Upper lobe of right lung (tissue), 1 donor: ENCODE measurements at regions not wholly inside any gene's neighbourhood (a gene's known extent, or its start where the extent isn't known, plus 50 kb on each side); places are given as distances from the start of the nearest gene placed in this dataset.

Source experiments
- ATAC-seq: fragments of 200-7000 bp; cut with Tn5 transposase; one replicate; pipeline ENCODE4 v1.9.1; 2020; ENCODE audit warnings: mild to moderate bottlenecking, moderate library complexity
- DNase-seq: peaks from one replicate; pipeline ENCODE4 v3.0.0-alpha.2; 2020
- H3K27ac ChIP-seq: fragments of 200-600 bp; one replicate; pipeline ENCODE4 v1.8.0; 2022
- H3K27me3 ChIP-seq: fragments of 200-600 bp; one replicate; pipeline ENCODE4 v1.8.0; 2022; ENCODE audit warnings: mild to moderate bottlenecking
- H3K36me3 ChIP-seq: fragments of 200-600 bp; one replicate; pipeline ENCODE4 v1.8.0; 2022
- H3K4me1 ChIP-seq: fragments of 200-600 bp; one replicate; pipeline ENCODE4 v1.8.0; 2022
- H3K4me3 ChIP-seq: fragments of 200-600 bp; one replicate; pipeline ENCODE4 v1.8.0; 2022; ENCODE audit warnings: mild to moderate bottlenecking
- H3K9me3 ChIP-seq: fragments of 200-600 bp; one replicate; pipeline ENCODE4 v1.8.0; 2022
- intact Hi-C: fragments of 100-400 bp; cut with DNase I; formaldehyde crosslinking; loops from one replicate; pipeline ENCODE4 v1.11.0; 2022
- TF ChIP-seq, protein P1 (sequence below): fragments of 200-600 bp; IDR thresholded peaks from one replicate; pipeline ENCODE4 v1.8.0; 2022; ENCODE audit warnings: antibody characterized with exemption
- donor health status: DM: no; HTN: yes; CAD: no; lungs with severe emphysema.

DNA sequence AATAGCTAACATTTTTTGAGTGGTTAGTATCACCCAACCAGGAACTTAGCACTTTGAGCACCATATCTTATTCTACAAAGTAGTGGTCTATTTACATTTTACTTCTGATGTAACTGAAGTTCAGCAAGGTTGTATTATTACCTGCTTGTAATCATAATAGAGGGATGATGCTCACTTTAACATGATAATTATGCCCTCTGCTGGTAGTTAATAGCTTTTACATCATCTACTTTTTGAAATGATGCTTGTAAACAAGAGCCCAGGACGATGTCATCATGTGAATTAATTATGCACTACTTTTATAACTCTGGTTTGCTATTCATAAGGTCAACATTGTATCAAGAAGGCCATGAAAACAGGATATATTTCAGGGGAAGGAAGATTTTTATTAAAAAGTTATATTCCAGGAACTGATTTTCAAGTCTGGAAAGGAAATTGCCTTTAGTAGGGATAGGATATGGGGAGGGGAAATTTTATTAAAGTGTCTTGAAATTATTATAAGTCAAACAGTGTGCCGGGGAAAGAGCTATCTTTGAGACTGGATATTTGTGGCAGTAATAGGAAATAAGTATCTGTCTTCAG is 80.3 kb upstream of the SCIN start:
- H3K4me3 ChIP-seq: no peak overlapping the region
- H3K4me1 ChIP-seq: no peaks in the 10 kb centered on the region
- no peak for DNase-seq
- TF ChIP-seq, protein P1, sequence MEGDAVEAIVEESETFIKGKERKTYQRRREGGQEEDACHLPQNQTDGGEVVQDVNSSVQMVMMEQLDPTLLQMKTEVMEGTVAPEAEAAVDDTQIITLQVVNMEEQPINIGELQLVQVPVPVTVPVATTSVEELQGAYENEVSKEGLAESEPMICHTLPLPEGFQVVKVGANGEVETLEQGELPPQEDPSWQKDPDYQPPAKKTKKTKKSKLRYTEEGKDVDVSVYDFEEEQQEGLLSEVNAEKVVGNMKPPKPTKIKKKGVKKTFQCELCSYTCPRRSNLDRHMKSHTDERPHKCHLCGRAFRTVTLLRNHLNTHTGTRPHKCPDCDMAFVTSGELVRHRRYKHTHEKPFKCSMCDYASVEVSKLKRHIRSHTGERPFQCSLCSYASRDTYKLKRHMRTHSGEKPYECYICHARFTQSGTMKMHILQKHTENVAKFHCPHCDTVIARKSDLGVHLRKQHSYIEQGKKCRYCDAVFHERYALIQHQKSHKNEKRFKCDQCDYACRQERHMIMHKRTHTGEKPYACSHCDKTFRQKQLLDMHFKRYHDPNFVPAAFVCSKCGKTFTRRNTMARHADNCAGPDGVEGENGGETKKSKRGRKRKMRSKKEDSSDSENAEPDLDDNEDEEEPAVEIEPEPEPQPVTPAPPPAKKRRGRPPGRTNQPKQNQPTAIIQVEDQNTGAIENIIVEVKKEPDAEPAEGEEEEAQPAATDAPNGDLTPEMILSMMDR: peak; percentile 53
- H3K27ac ChIP-seq: no peak overlapping the region
- intact Hi-C loops: no loop called here
- no peaks in the 10 kb centered on the region for H3K36me3 ChIP-seq
- no peaks in the 10 kb centered on the region for H3K9me3 ChIP-seq
- H3K27me3 ChIP-seq: no peaks in the 10 kb centered on the region
- ATAC-seq: peak; percentile 41

DNA sequence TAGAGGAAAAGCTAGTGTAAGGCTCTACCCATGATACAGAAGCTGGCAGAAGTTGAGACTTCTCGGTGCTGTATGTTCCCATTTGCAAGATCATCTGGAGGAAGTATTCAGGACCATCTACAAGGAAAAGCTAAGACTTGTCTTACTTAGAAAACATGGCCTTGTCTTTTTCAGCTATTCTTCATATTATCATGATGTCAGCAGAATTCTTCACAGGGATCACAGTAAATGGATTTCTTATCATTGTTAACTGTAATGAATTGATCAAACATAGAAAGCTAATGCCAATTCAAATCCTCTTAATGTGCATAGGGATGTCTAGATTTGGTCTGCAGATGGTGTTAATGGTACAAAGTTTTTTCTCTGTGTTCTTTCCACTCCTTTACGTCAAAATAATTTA is 79.6 kb upstream of the SCIN start:
- H3K9me3 ChIP-seq: no peaks in the 10 kb centered on the region
- H3K27me3 ChIP-seq: no peaks in the 10 kb centered on the region
- no peaks in the 10 kb centered on the region for H3K36me3 ChIP-seq
- DNase-seq (no peak), ATAC-seq (no peak)
- H3K27ac ChIP-seq: no peak overlapping the region
- H3K4me1 ChIP-seq: no peaks in the 10 kb centered on the region
- TF ChIP-seq, protein P1: no peak
- intact Hi-C loops: no loop called here
- H3K4me3 ChIP-seq: no peak overlapping the region

DNA sequence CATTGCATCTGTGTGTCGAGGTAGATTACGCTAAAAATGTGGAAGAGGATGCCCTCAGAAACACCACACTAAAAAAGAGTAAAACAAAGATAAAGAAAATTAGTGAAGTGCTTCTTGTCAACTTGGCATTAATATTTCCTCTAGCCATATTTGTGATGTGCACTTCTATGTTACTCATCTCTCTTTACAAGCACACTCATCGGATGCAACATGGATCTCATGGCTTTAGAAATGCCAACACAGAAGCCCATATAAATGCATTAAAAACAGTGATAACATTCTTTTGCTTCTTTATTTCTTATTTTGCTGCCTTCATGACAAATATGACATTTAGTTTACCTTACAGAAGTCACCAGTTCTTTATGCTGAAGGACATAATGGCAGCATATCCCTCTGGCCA is 79.0 kb upstream of the SCIN start:
- TF ChIP-seq, protein P1: no peak
- DNase-seq: no peak
- intact Hi-C loops: no loop called here
- Histone ChIP-seq H3K27ac (no peak overlapping the region), H3K4me1 (no peaks in the 10 kb centered on the region), H3K36me3 (no peaks in the 10 kb centered on the region), H3K4me3 (no peak overlapping the region), H3K27me3 (no peaks in the 10 kb centered on the region), H3K9me3 (no peaks in the 10 kb centered on the region)
- no peak for ATAC-seq

DNA sequence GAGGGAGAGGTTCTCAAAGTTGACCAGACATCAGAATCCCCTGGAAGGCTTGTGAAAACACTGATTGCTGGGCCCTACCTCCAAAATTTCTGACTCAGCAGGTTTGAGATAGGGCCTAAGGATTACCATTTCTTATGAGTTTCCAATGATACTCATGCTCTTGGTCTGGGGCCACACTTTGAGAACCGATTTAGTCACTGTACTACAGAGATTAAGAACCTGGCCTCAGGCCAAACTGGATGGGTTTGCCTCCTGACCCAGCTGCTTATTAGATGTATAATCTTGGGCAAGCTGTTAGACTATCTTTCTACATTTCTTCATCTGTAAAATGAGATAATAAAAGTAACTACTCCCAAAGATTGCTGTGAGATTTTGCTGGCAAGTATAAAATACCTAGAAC is 77.1 kb upstream of the SCIN start:
- intact Hi-C loops: no loop called here
- no peaks in the 10 kb centered on the region for H3K36me3 ChIP-seq
- no peak for DNase-seq
- no peak overlapping the region for H3K4me3 ChIP-seq
- no peaks in the 10 kb centered on the region for H3K9me3 ChIP-seq
- TF ChIP-seq, protein P1: no peak
- no peaks in the 10 kb centered on the region for H3K4me1 ChIP-seq
- H3K27me3 ChIP-seq: no peaks in the 10 kb centered on the region
- no peak for ATAC-seq
- no peak overlapping the region for H3K27ac ChIP-seq

DNA sequence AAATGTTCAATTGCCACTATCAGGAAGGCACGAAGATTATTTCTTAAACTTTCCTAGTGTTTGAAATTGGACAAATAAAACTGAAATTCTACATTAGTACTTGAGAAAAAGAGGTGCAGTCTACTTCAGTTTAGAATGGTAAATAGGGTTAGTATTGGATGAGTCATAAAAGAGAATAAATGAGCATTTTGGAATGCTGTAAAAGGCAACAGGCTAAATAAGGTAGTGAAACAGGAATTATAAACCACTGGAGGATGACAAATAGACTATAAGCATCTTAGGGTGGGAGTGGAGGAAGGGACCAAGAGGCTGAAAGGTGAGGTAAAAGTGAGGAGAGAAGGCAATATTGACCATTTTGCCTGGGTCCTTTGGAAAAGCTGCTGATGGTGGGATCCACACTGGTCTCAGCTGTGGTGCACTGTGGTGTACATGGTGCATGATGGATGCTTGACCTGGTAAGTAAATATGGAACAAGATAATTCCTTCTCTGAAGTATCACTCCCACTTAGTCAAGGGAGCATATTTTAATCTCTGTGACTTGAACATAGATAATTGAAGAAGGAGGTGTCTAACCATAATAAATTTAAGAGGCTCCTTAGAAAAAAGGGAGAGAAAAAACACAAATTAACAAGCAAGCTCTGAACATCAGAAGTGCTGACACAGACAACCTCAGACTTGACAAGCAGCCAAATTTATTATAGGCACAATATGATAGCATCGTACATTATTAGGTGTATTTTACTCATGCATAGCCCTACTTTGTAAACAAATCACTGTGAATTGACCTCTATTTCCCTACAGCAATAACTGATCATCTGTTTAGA is 76.4 kb upstream of the SCIN start:
- H3K27me3 ChIP-seq: no peaks in the 10 kb centered on the region
- ATAC-seq (no peak), DNase-seq (no peak)
- no peaks in the 10 kb centered on the region for H3K4me1 ChIP-seq
- TF ChIP-seq, protein P1: no peak
- H3K9me3 ChIP-seq: no peaks in the 10 kb centered on the region
- no peak overlapping the region for H3K27ac ChIP-seq
- intact Hi-C loops: no loop called here
- H3K4me3 ChIP-seq: no peak overlapping the region
- H3K36me3 ChIP-seq: no peaks in the 10 kb centered on the region
